SKM-1 treated with dmso at 0.1 percent for 144 hours (cell line): ENCODE measurements at regions not wholly inside any gene's neighbourhood (a gene's known extent, or its start where the extent isn't known, plus 50 kb on each side); places are given as distances from the start of the nearest gene placed in this dataset.

Experiments
- DNase-seq: peaks from one replicate; lab custom pipeline; 2025; ENCODE audit not compliant: unreplicated experiment; lab: John Stamatoyannopoulos, UW

GRCh38 chr1:83110156-83110555, 888.8 kb downstream of the TTLL7 start:
- DNase-seq: no peak

DNA sequence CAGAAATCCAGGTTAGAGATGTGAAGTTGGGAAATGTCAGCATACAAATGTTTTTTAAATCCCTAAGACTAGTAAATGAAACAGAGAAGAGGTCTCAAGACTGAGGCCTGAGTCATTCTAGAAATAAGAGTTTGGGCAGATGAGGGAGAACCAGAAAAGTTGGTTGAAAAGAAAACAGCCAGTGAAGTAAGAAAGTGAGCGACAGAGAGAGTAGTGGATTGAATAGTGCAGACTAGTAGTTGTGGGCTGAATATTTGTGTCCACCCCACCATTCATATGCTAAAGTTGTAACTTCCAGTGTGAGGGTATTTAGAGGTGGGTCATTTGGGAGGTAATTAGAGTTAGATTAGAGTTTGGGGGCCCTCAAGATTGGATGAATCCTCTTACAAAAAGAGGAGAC, 889.2 kb downstream of the TTLL7 start:
- no peak for DNase-seq

- no peak for DNase-seq
Observed at GRCh38 chr1:83104558-83104957, 894.4 kb downstream of the TTLL7 start.

DNA sequence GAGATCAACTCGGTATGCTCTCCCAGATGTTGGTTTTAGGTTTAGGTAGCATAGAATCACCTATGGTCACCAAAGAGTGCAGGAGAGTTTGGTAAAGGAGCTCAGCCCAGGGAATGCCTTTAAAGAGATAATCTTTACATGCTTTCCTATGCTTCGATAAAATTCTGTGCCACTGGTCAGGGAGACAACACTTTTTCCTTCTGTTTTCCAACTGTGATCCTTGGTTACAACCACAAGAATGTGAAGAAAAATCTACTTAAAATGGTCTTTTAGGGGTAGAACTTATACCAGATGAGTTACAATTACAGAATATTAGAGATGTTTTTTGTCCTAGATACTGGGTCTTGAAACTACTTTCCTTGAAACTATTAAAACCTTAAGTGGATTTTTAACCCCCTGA, 895.6 kb downstream of the TTLL7 start:
- no peak for DNase-seq

DNA sequence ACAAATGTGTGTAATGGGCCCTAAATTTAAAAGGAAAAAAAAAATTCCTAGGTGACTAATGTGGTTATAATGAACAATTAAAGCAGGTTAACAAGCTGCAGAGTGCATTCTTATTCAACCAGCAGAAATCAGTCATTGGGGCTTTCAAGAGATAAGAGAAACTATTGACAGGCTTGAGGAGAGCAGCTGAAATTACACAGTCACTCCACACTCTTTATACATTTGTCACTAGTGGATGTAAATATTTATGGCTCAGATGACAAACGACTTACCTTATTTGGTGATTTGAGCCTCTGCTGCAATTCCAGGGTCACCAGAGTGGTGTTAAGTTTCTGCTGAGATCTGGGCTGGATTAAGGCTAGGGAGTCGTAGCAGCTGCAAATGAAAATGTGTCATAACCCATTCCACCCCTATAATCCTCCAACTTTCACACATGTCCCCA, 896.3 kb downstream of the TTLL7 start:
- no peak for DNase-seq

DNA sequence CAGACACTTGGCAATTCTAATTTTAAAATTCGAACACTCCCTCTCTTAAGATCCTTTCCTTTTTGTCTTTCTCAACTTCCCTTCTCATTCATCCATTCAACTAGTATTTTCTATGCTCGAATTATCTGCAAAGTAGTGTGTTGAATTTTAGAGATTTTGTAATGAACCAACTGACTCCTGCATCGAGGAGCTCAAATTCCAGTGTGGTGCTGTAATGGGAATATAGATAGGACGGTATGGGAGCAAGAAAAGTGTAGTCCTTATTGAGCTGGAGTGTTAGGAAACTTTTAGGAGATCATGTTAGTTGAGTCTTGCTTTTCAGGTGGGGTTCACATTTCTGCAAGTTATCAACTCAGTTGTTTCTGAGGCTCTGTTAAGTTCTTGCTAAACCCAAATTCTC, 897.5 kb downstream of the TTLL7 start:
- no peak for DNase-seq

GRCh38 chr1:83100133-83100532, 898.8 kb downstream of the TTLL7 start:
- DNase-seq: no peak

GRCh38 chr1:83098791-83099190, 900.1 kb downstream of the TTLL7 start:
- no peak for DNase-seq

DNA sequence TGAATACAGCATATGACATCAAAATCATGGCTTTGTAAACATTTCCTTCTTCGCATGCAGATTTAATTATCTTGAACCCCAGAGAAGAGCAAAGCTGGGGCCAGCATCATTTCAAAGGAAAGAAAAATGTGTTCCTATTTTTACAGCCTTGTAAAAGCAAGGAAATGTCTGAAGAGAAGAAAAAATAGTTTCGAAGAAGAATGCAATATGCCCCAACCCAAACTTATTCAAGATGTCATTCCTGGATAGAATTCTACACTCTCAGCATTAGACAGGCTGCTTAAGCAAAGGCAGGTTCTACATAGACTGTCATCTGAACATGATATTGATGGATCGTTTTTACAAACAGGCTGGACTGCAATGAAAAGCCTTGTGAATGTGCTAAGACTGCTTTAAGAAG, 900.8 kb downstream of the TTLL7 start:
- DNase-seq: no peak

DNA sequence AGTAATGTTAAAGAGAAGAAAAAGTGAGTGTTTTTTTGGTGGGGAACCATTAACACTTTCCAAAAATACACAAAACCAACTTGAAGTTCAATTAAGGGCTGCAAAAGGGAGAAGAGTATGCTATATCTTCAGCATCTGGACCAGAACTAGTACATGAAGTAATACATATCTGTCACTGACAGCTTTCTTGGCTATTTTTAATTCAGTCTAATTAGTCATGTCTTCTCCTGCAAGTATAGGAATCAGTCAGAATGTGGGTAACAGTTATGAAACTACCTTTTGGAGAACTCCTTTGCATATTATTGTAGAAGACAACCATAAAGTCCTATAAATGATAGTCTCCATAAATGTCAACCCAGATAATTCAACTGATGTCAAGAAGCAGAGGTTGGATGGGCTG, 901.2 kb downstream of the TTLL7 start:
- no peak for DNase-seq

DNA sequence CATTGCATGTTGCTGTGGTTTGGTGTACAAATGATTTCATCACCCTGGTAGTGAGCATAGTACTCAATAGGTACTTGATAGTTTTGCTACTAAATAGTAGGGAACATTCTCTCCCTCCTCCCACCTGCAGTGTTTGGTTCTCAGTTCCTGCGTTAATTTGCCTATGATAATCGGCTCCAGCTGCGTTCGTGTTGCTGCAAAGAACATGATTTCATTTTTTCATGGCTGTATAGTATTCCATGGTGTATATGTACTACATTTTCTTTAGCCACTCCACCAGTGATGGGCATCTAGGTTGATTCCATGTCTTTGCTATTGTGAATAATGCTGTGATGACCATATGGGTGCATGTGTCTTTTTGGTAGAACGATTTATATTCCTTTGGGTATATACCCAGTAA, 903.4 kb downstream of the TTLL7 start:
- no peak for DNase-seq

GRCh38 chr1:83090195-83090594, 908.7 kb downstream of the TTLL7 start:
- no peak for DNase-seq

- DNase-seq: no peak
Observed at GRCh38 chr1:83087851-83088250, 911.1 kb downstream of the TTLL7 start.

GRCh38 chr1:83086986-83087512, 911.9 kb downstream of the TTLL7 start:
- DNase-seq: no peak

DNA sequence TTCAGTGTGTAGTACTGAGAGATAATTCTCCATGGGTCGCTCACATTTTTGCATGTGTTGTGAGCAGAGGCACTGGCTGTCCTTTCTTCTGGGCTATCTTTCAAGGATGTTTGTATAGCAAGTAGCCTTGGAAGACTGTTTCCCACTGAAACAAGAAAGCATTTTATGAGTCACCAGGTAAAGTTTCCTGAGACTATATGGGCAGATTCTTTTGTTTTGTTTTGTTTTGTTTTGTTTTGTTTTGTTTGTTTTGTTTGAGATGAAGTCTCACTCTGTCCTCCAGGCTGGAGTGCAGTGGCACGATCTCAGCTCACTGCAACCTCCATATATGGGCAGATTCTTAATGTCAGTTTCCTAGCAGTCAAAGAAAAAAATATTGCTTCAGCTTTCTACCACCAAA, 912.6 kb downstream of the TTLL7 start:
- DNase-seq: no peak

DNA sequence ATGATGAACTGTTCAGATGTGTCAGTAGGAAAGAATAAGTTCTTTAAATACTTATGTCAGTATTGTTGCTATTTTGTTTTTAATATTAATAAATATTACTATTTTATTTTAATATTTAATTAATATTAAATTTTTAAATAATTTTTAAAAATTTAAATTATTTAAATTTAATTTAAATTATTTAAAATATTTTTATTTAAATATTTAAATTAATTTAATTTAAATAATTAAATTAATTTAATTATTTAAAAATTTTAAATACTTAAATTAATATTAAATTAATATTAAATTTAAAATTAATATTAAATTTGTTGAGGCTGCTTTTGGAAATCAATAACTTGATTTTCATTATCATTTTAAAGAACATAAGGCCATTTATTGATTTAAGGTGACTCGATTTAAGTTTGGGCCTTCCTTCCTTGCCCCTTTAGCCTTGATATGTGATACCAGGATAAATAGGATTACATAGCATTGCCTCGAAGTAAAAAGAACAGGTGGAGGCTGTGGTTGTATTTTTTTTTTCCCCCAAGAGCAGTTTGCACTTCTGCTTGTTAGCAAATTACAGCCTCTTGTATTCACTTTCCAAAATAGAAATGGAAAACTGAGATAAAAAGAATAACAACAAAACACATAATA, 915.2 kb downstream of the TTLL7 start:
- DNase-seq: no peak

GRCh38 chr1:83077411-83077810, 921.5 kb downstream of the TTLL7 start:
- DNase-seq: no peak

- DNase-seq: no peak
Observed at GRCh38 chr1:83075107-83075506, 923.8 kb downstream of the TTLL7 start.

DNA sequence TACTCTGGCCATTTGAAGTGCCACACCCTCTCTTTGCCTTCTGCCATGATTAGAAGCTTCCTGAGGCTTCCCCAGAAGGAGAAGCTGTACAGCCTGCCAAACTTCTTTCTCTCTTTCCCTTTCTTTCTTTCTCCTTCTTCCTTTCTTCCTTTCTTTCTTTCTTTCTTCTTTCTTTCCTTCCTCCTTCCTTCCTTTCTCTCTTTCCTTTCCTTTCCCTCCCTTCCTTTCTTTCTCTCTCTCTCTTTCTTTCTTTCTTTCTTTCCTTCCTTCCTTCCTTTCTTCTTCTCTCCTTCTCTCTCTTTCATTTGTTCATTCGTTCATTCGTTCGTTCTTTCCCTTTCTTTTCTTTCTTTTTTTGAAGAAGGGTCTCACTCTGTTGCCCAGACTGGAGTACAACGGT, 931.0 kb downstream of the TTLL7 start:
- DNase-seq: no peak

- no peak for DNase-seq
Observed at GRCh38 chr1:83065952-83066727, 932.8 kb downstream of the TTLL7 start.

GRCh38 chr1:83064589-83065242, 934.2 kb downstream of the TTLL7 start:
- DNase-seq: no peak
